Stimulated activated naive CD8-positive, alpha-beta T cell treated with anti-CD3 and anti-CD28 coated beads, Interleukin-15, Interleukin-2, amounts not matched to agents 100 ng/mL and 50 ng/mL, for 24 hours (primary cell): ENCODE measurements at regions not wholly inside any gene's neighbourhood (a gene's known extent, or its start where the extent isn't known, plus 50 kb on each side); places are given as distances from the start of the nearest gene placed in this dataset.

Experiments
- H3K27ac Mint-ChIP-seq: one replicate; pipeline ENCODE4 v1.8.0; 2021; ENCODE audit warnings: mild to moderate bottlenecking, mixed read lengths
- H3K27me3 Mint-ChIP-seq: one replicate; pipeline ENCODE4 v1.8.0; 2021; ENCODE audit warnings: mixed read lengths
- H3K36me3 Mint-ChIP-seq: one replicate; pipeline ENCODE4 v1.8.0; 2021; ENCODE audit warnings: low read depth, mixed read lengths
- H3K4me1 Mint-ChIP-seq: one replicate; pipeline ENCODE4 v1.8.0; 2021; ENCODE audit warnings: low read depth, mixed read lengths
- H3K4me3 Mint-ChIP-seq: one replicate; pipeline ENCODE4 v1.8.0; 2021; ENCODE audit warnings: mild to moderate bottlenecking, mixed read lengths
- H3K9me3 Mint-ChIP-seq: one replicate; pipeline ENCODE4 v1.8.0; 2021; ENCODE audit warnings: mixed read lengths

DNA sequence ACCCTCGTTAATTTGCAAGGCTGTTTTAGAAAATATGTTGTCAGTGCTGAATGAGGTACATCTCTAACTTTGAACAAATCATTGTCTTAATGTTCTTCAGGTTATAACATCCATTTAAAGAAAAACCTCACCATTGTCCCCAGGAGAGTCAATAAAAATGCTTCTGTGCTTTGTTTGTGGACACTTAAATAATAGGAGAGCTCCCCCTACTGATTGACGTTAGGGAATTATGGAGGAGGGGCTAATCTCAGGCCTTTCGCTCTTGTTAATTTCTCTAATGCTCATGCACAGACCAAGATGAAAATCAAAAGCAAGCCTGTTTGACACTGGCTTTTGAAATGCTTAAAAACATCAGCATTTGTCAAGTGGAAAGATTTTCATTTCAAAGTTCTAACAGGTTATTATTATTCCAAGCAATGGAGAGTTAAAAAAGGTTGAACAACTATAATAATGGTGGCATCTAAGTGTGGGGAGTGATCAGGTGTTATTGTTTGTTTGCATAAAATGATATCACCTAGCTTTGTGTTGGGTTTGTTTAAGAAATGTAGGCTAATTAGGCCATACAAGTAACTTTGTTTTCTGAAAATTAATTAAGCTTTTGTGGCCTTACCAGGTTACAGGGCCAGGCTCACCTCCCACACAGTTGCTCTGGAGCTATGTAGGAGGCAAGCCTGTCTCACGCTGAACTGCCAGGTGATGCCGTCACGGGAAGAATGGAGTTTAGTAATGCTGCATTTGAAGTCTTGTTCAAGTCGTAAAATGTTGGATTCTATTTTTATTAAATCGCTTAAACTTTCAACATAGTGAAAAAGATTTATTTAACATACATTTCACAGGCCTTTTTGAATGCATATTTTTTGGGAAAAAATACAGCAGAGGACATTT, 51.7 kb upstream of the SMIM21 start:
- H3K4me3 Mint-ChIP-seq = no peak overlapping the region
- H3K4me1 Mint-ChIP-seq = no peaks in the 10 kb centered on the region
- H3K27me3 Mint-ChIP-seq = peaks cover 13% of the 10 kb centered on the region
- peaks cover 5% of the 10 kb centered on the region for H3K9me3 Mint-ChIP-seq
- H3K36me3 Mint-ChIP-seq = no peaks in the 10 kb centered on the region
- no peak overlapping the region for H3K27ac Mint-ChIP-seq

DNA sequence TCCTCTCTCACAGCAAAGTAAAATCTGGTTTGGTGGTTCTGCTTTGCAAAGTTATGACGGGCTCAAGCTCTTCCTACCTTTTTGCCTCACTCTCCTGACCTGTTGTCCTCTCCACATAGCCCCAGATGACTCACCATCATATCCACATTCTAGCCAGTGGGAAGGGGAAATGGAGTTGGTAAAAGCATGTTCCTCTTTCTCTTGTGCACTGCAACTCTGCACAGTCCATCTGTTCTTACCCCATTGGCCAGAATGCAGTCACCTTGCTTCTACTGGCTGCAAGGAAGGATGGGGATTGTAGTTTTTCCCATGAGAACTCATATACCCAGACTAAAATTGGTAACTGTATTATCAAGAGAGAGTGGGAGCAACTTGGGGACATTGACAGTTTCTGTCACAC, 50.4 kb upstream of the SMIM21 start:
- Mint-ChIP-seq H3K4me1 (no peaks in the 10 kb centered on the region), H3K9me3 (no peaks in the 10 kb centered on the region), H3K4me3 (no peak overlapping the region), H3K27me3 (peaks cover 6% of the 10 kb centered on the region), H3K27ac (no peak overlapping the region), H3K36me3 (no peaks in the 10 kb centered on the region)
